ENCODE measurements at regions not wholly inside any gene's neighbourhood (a gene's known extent, or its start where the extent isn't known, plus 50 kb on each side); places are given as distances from the start of the nearest gene placed in this dataset.

DNA sequence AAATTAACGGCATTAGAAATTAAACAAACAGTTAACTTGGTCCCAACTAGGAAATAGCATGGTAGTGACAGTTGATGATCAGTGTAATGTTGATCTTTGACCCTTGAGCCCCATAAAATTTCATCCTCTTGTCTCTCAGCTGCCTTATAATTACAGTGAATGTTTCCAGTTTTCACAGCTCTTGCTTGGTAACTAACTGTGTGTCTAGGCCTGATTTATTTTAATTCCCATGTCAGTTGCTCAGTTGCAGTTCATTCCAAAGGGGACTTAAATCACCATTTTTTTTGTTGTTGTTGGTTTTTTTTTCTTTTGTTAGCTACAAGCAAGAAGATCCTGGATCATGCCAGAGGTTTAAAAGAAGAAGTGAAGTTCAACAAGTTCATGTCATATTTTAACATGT is 1883.7 kb upstream of the FLRT2 start:
- no peak for TF ChIP-seq EZH2 (IDR thresholded peaks at IDR 0.05; ENCODE audit: insufficient read depth, poor library complexity, severe bottlenecking)
- no peak for TF ChIP-seq EZH2phosphoT487 (IDR thresholded peaks at IDR 0.05; ENCODE audit: insufficient read depth, low read depth)
- Histone ChIP-seq H3K79me2 (ENCODE audit: insufficient read depth) (no peaks in the 10 kb centered on the region), H3K27ac (no peak overlapping the region), H3F3A (ENCODE audit: insufficient read depth) (no peaks in the 10 kb centered on the region), H3K9me2 (ENCODE audit: insufficient read depth) (no peaks in the 10 kb centered on the region), H3K9me3 (ENCODE audit: low read depth) (no peaks in the 10 kb centered on the region), H3K4me1 (ENCODE audit: insufficient read depth) (no peaks in the 10 kb centered on the region), H3K9ac (no peak overlapping the region), H3K4me3 (no peak overlapping the region), H2AFZ (no peak overlapping the region), H3K36me3 (ENCODE audit: low read depth) (no peaks in the 10 kb centered on the region), H4K20me1 (ENCODE audit: insufficient read depth) (no peaks in the 10 kb centered on the region), H3K4me2 (ENCODE audit: unreplicated experiment) (no peak overlapping the region), H3K27me3 (replicated peaks; ENCODE audit: insufficient read depth) (no peaks in the 10 kb centered on the region)
- in situ Hi-C loops (cut with MboI), result no loop called here
- 20 to 39% methylated on average over 1 of the region's 1 CpG for WGBS, 2 experiments (ENCODE audit: low coverage in 1 of 2, low lambda C conversion rate in 2 of 2, missing lambda C conversion rate in 2 of 2)
- no peak for DNase-seq

DNA sequence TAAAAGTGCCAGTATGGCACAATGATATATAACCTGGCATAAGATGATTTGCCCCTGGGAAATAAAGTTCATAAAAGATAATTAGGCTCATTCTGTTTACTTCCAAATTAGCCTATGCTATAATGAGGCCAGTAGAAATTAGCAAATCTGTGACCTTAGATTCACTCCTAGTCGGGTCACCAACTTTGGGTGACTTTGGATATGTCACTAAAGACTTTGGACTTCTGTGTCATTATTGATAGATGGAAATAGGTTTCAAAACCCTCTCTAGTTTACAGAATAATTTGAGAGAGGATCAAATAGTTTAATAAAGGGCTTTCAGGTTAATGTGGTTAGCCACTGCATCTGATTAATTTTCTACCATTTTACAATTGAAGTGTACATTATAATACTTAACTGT is 1869.3 kb upstream of the FLRT2 start:
- Histone ChIP-seq H2AFZ (no peak overlapping the region), H3K9me3 (ENCODE audit: low read depth) (no peaks in the 10 kb centered on the region), H3K9ac (no peak overlapping the region), H3K9me2 (ENCODE audit: insufficient read depth) (no peaks in the 10 kb centered on the region), H3K79me2 (ENCODE audit: insufficient read depth) (no peaks in the 10 kb centered on the region), H3K4me3 (no peak overlapping the region), H3K27me3 (replicated peaks; ENCODE audit: insufficient read depth) (no peaks in the 10 kb centered on the region), H3K4me1 (ENCODE audit: insufficient read depth) (no peaks in the 10 kb centered on the region), H3F3A (ENCODE audit: insufficient read depth) (no peaks in the 10 kb centered on the region), H4K20me1 (ENCODE audit: insufficient read depth) (no peaks in the 10 kb centered on the region), H3K36me3 (ENCODE audit: low read depth) (no peaks in the 10 kb centered on the region), H3K4me2 (ENCODE audit: unreplicated experiment) (no peak overlapping the region), H3K27ac (no peak overlapping the region)
- in situ Hi-C loops (cut with MboI), result no loop called here
- WGBS, 2 experiments (ENCODE audit: low coverage in 1 of 2, low lambda C conversion rate in 2 of 2, missing lambda C conversion rate in 2 of 2), result 13 to 37% methylated on average over 1 of the region's 1 CpG
- TF ChIP-seq EZH2phosphoT487 (IDR thresholded peaks at IDR 0.05; ENCODE audit: insufficient read depth, low read depth) (no peak), EZH2 (IDR thresholded peaks at IDR 0.05; ENCODE audit: insufficient read depth, poor library complexity, severe bottlenecking) (no peak)
- no peak for DNase-seq

- in situ Hi-C loops (cut with MboI), result no loop called here
- no peaks in the 10 kb centered on the region for H3K4me1 ChIP-seq (ENCODE audit: insufficient read depth)
- no peaks in the 10 kb centered on the region for H3K36me3 ChIP-seq (ENCODE audit: low read depth)
- no peak overlapping the region for H3K4me2 ChIP-seq (ENCODE audit: unreplicated experiment)
- no peaks in the 10 kb centered on the region for H3K9me3 ChIP-seq (ENCODE audit: low read depth)
- H3K27ac ChIP-seq, result no peak overlapping the region
- no peak overlapping the region for H2AFZ ChIP-seq
- H3K9ac ChIP-seq, result no peak overlapping the region
- H3K27me3 ChIP-seq (replicated peaks; ENCODE audit: insufficient read depth), result no peaks in the 10 kb centered on the region
- no peaks in the 10 kb centered on the region for H3K9me2 ChIP-seq (ENCODE audit: insufficient read depth)
- H3F3A ChIP-seq (ENCODE audit: insufficient read depth), result no peaks in the 10 kb centered on the region
- TF ChIP-seq EZH2phosphoT487 (IDR thresholded peaks at IDR 0.05; ENCODE audit: insufficient read depth, low read depth) (no peak), EZH2 (IDR thresholded peaks at IDR 0.05; ENCODE audit: insufficient read depth, poor library complexity, severe bottlenecking) (no peak)
- H3K4me3 ChIP-seq, result no peak overlapping the region
- H3K79me2 ChIP-seq (ENCODE audit: insufficient read depth), result no peaks in the 10 kb centered on the region
- DNase-seq, result no peak
- H4K20me1 ChIP-seq (ENCODE audit: insufficient read depth), result no peaks in the 10 kb centered on the region
These were observed 1865.6 kb upstream of the FLRT2 start for GRCh38 chr14:83664389-83664788.

DNA sequence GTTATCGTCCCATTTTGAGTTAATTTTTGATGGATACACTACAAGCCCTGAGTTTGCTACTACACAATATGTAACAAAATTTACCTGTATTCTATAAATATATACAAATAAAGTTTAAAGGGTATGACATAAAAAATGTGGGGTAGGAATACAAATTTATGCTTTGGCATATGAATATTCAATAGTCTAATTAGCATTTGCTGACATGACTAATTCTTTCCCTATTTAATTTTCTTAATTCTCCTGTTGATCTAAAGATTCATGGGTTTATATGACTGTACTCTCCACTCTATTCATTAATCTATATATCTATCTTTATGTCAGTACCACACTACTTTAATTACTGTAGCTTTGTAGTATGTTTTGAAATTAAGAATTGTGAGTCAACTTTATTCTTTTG is 1840.7 kb upstream of the FLRT2 start:
- in situ Hi-C loops (cut with MboI), result no loop called here
- TF ChIP-seq EZH2 (IDR thresholded peaks at IDR 0.05; ENCODE audit: insufficient read depth, poor library complexity, severe bottlenecking) (no peak), EZH2phosphoT487 (IDR thresholded peaks at IDR 0.05; ENCODE audit: insufficient read depth, low read depth) (no peak)
- Histone ChIP-seq H2AFZ (no peak overlapping the region), H3K79me2 (ENCODE audit: insufficient read depth) (no peaks in the 10 kb centered on the region), H3K9me2 (ENCODE audit: insufficient read depth) (no peaks in the 10 kb centered on the region), H3K27me3 (replicated peaks; ENCODE audit: insufficient read depth) (no peaks in the 10 kb centered on the region), H3K4me3 (no peak overlapping the region), H3F3A (ENCODE audit: insufficient read depth) (no peaks in the 10 kb centered on the region), H3K36me3 (ENCODE audit: low read depth) (no peaks in the 10 kb centered on the region), H3K27ac (no peak overlapping the region), H3K4me2 (ENCODE audit: unreplicated experiment) (no peak overlapping the region), H4K20me1 (ENCODE audit: insufficient read depth) (no peaks in the 10 kb centered on the region), H3K4me1 (ENCODE audit: insufficient read depth) (no peaks in the 10 kb centered on the region), H3K9me3 (ENCODE audit: low read depth) (peaks cover 4% of the 10 kb centered on the region), H3K9ac (no peak overlapping the region)
- no peak for DNase-seq
- 60 to 70% methylated on average over 1 of the region's 1 CpG for WGBS, 2 experiments (ENCODE audit: low coverage in 1 of 2, low lambda C conversion rate in 2 of 2, missing lambda C conversion rate in 2 of 2)

GRCh38 chr14:83697099-83697498 is 1832.8 kb upstream of the FLRT2 start:
- TF ChIP-seq EZH2 (IDR thresholded peaks at IDR 0.05; ENCODE audit: insufficient read depth, poor library complexity, severe bottlenecking) (no peak), EZH2phosphoT487 (IDR thresholded peaks at IDR 0.05; ENCODE audit: insufficient read depth, low read depth) (no peak)

More at GRCh38 chr14:83697099-83697498, 1832.8 kb upstream of the FLRT2 start:
- Histone ChIP-seq H4K20me1 (ENCODE audit: insufficient read depth) (no peaks in the 10 kb centered on the region), H3K9ac (no peak overlapping the region), H3K4me2 (ENCODE audit: unreplicated experiment) (no peak overlapping the region), H3K27me3 (replicated peaks; ENCODE audit: insufficient read depth) (no peaks in the 10 kb centered on the region), H3K9me2 (ENCODE audit: insufficient read depth) (no peaks in the 10 kb centered on the region), H3K79me2 (ENCODE audit: insufficient read depth) (no peaks in the 10 kb centered on the region), H3K36me3 (ENCODE audit: low read depth) (no peaks in the 10 kb centered on the region), H3F3A (ENCODE audit: insufficient read depth) (no peaks in the 10 kb centered on the region), H3K27ac (no peak overlapping the region), H3K4me1 (ENCODE audit: insufficient read depth) (no peaks in the 10 kb centered on the region), H2AFZ (no peak overlapping the region), H3K9me3 (ENCODE audit: low read depth) (no peaks in the 10 kb centered on the region), H3K4me3 (no peak overlapping the region)
- DNase-seq, result no peak
- in situ Hi-C loops (cut with MboI), result no loop called here
